Lung (tissue), 11 donors: ENCODE measurements at regions not wholly inside any gene's neighbourhood (a gene's known extent, or its start where the extent isn't known, plus 50 kb on each side); places are given as distances from the start of the nearest gene placed in this dataset.

Experiments used
- ATAC-seq: fragments of 200-7000 bp; cut with Tn5 transposase; one replicate; pipeline ENCODE4 v1.9.1; 2020; ENCODE audit warnings: moderate number of reproducible peaks; ENCODE audit not compliant: insufficient read depth, low FRiP score
- DNase-seq, 3 donors: peaks; one replicate each; pipeline ENCODE4 v3.0.0-alpha.2; 2013 to 2017
- H3K27ac ChIP-seq, 2 donors: one replicate each; pipeline ENCODE4 v1.5.1; 2013; ENCODE audit warnings: mild to moderate bottlenecking in 2 of 2, moderate library complexity in 2 of 2, control low read depth in 1 of 2, inconsistent platforms in 1 of 2, low read depth in 1 of 2, low read length in 1 of 2
- H3K27me3 ChIP-seq, 3 donors: one replicate each; pipeline ENCODE4 v1.5.1; 2013; ENCODE audit warnings: low read length in 2 of 3; ENCODE audit not compliant: control insufficient read depth in 3 of 3, insufficient read depth in 3 of 3
- H3K36me3 ChIP-seq, 4 donors: one replicate each; pipeline ENCODE4 v1.5.1; 2013; ENCODE audit warnings: low read length in 4 of 4, mild to moderate bottlenecking in 1 of 4, moderate library complexity in 1 of 4; ENCODE audit not compliant: control insufficient read depth in 4 of 4, insufficient read depth in 4 of 4
- H3K4me1 ChIP-seq, 5 donors: one replicate each; pipeline ENCODE4 v1.5.1; 2013; ENCODE audit warnings: low read length in 5 of 5, mild to moderate bottlenecking in 2 of 5, moderate library complexity in 1 of 5; ENCODE audit not compliant: control insufficient read depth in 5 of 5, insufficient read depth in 5 of 5
- H3K4me3 ChIP-seq: one replicate; pipeline ENCODE4 v1.5.1; 2013; ENCODE audit warnings: mild to moderate bottlenecking, control low read depth, moderate library complexity
- H3K9ac ChIP-seq, 2 donors: one replicate each; pipeline ENCODE4 v1.5.1; 2013; ENCODE audit warnings: low read length in 2 of 2, control low read depth in 1 of 2; ENCODE audit not compliant: insufficient read depth in 1 of 2
- H3K9me3 ChIP-seq, 4 donors: one replicate each; pipeline ENCODE4 v1.5.1; 2013; ENCODE audit warnings: low read length in 3 of 4, mild to moderate bottlenecking in 1 of 4, moderate library complexity in 1 of 4; ENCODE audit not compliant: control insufficient read depth in 4 of 4, insufficient read depth in 3 of 4
- CTCF ChIP-seq: IDR thresholded peaks from 2 replicates; pipeline ENCODE4 v1.5.1; 2012; ENCODE audit warnings: mild to moderate bottlenecking; ENCODE audit errors: control extremely low read depth, extremely low read depth
- WGBS, 2 donors: extraction: QIAGEN DNeasy Blood & Tissue Kit; methylation state at CpG; one replicate each; pipeline ENCODE4 v1.1.7; 2013; 5-methylcytosine and 5-hydroxymethylcytosine counted together
- donor health status: control.
- donor health status: control.
- donor health status: Bipolar disorder and iron deficiency.
- donor health status: healthy.
- donor health status: DM: yes; HTN: yes; CAD: no.

GRCh38 chr3:29090912-29091597 lies 189.8 kb upstream of the RBMS3 start:
- Histone ChIP-seq H3K9ac (no peak overlapping the region), H3K4me3 (no peak overlapping the region), H3K4me1 (no peaks in the 10 kb centered on the region), H3K9me3 (peaks cover 0 to 3% (median under 1%) of the 10 kb centered on the region in 4 donors), H3K27ac (no peak overlapping the region), H3K36me3 (no peaks in the 10 kb centered on the region), H3K27me3 (no peaks in the 10 kb centered on the region)
- ATAC-seq: no peak
- no peak for TF ChIP-seq CTCF
- 73 to 80% methylated on average over 4 of the region's 4 CpGs for WGBS, 2 donors
- no peak for DNase-seq

- 43 to 57% methylated on average over 2 of the region's 2 CpGs for WGBS, 2 donors
- Histone ChIP-seq H3K27ac (no peak overlapping the region), H3K4me1 (no peaks in the 10 kb centered on the region), H3K36me3 (no peaks in the 10 kb centered on the region), H3K9me3 (peaks cover 0 to 3% (median under 1%) of the 10 kb centered on the region in 4 donors), H3K9ac (no peak overlapping the region), H3K27me3 (no peaks in the 10 kb centered on the region), H3K4me3 (no peak overlapping the region)
- DNase-seq (no peak), ATAC-seq (peak; percentile 77)
- no peak for TF ChIP-seq CTCF
Measured at GRCh38 chr3:29091599-29092189, 189.2 kb upstream of the RBMS3 start.

GRCh38 chr3:29092348-29092747 lies 188.5 kb upstream of the RBMS3 start:
- DNase-seq (peak in 1 of 3 donors; percentile 40), ATAC-seq (no peak)
- Histone ChIP-seq H3K9ac (no peak overlapping the region), H3K27ac (no peak overlapping the region), H3K4me1 (no peaks in the 10 kb centered on the region), H3K27me3 (no peaks in the 10 kb centered on the region), H3K9me3 (peaks cover 0 to 3% (median under 1%) of the 10 kb centered on the region in 4 donors), H3K4me3 (no peak overlapping the region), H3K36me3 (no peaks in the 10 kb centered on the region)
- no peak for TF ChIP-seq CTCF
- 50 to 53% methylated on average over 3 of the region's 3 CpGs for WGBS, 2 donors
